Embryonic facial prominence (tissue), 1 donor: ENCODE measurements at regions not wholly inside any gene's neighbourhood (a gene's known extent, or its start where the extent isn't known, plus 50 kb on each side); places are given as distances from the start of the nearest gene placed in this dataset.

ENCODE experiments used
- DNase-seq: peaks from one replicate; pipeline ENCODE4 v3.0.0-alpha.2; 2016; ENCODE audit errors: extremely low spot score

- no peak for DNase-seq
Measured at GRCh38 chr1:173421789-173422188, 55.3 kb upstream of the PRDX6 start.

- no peak for DNase-seq
Measured at GRCh38 chr1:173422456-173422976, 54.6 kb upstream of the PRDX6 start.

GRCh38 chr1:173423291-173423690 lies 53.8 kb upstream of the PRDX6 start:
- no peak for DNase-seq

GRCh38 chr1:173424143-173424542 lies 53.0 kb upstream of the PRDX6 start:
- DNase-seq = no peak

GRCh38 chr1:173424782-173425407 lies 52.2 kb upstream of the PRDX6 start:
- no peak for DNase-seq

- DNase-seq = no peak
Measured at GRCh38 chr1:173426057-173426456, 51.1 kb upstream of the PRDX6 start.

- DNase-seq = no peak
Measured at GRCh38 chr1:173427146-173428054, 49.7 kb upstream of the PRDX6 start.
